ENCODE measurements at regions not wholly inside any gene's neighbourhood (a gene's known extent, or its start where the extent isn't known, plus 50 kb on each side); places are given as distances from the start of the nearest gene placed in this dataset.

DNA sequence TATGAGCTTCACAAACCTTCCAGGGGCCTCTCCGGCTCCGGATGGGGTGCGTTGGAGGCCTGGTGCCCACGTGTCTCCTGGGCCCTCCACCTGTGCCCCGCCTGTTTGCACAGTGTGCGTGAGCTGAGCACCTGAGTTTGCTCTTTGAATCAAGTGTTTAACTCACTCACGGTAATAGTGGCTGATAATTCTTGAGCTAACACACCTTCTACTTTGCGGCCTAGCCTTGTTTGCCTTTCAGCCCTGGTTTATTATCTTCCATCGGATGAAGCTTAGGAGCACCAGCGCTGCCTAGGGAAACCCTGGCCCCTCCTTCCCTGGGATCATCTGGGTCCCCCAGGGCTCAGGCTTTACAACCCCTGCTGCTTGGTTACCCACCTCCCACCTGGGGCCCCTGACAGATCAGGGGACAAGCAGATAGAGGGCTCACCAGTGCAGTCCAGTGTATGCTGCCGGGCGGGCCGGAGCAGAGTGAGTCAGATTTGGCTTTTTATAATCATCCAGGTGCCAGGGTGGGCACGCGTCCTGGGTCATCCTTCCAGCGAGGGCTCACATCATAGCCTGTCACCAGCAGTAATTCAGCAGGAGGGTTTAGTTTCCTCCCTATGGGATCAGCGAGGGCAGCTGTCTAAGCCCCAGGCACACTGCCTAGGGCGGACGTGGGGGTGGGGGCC is 62.8 kb upstream of the RFLNA start:
- TF ChIP-seq TARDBP (IDR thresholded peaks at IDR 0.05) (no peak), NFRKB (IDR thresholded peaks at IDR 0.05) (no peak), HDGF (IDR thresholded peaks at IDR 0.05; ENCODE audit: borderline replicate concordance) (no peak), FOXK2 (IDR thresholded peaks at IDR 0.05) (no peak), FOXM1 (IDR thresholded peaks at IDR 0.05; ENCODE audit: borderline replicate concordance) (no peak), FOXA1 (IDR thresholded peaks at IDR 0.05) (no peak), LEF1 (IDR thresholded peaks at IDR 0.05; ENCODE audit: borderline replicate concordance) (no peak), ARNT (IDR thresholded peaks at IDR 0.05) (no peak), L3MBTL2 (conservative IDR thresholded peaks at IDR 0.05) (no peak), CTBP1 (IDR thresholded peaks at IDR 0.05; ENCODE audit: borderline replicate concordance) (no peak), ZNF384 (IDR thresholded peaks at IDR 0.05) (no peak), ELF4 (IDR thresholded peaks at IDR 0.05) (no peak), SUZ12 (IDR thresholded peaks at IDR 0.05) (no peak), BHLHE40 (IDR thresholded peaks at IDR 0.05; ENCODE audit: borderline replicate concordance) (no peak), SP1 (IDR thresholded peaks at IDR 0.05) (no peak)
- TF ChIP-seq, protein P1, sequence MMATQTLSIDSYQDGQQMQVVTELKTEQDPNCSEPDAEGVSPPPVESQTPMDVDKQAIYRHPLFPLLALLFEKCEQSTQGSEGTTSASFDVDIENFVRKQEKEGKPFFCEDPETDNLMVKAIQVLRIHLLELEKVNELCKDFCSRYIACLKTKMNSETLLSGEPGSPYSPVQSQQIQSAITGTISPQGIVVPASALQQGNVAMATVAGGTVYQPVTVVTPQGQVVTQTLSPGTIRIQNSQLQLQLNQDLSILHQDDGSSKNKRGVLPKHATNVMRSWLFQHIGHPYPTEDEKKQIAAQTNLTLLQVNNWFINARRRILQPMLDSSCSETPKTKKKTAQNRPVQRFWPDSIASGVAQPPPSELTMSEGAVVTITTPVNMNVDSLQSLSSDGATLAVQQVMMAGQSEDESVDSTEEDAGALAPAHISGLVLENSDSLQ (IDR thresholded peaks at IDR 0.05), result no peak
- DNase-seq (ENCODE audit: extremely low spot score), result no peak
- CTCF ChIA-PET, result interaction anchor here (0.6 kb wide), 1 partner anchor 100 kb away, joined by 6 read pairs; no protein-coding TSS in a partner anchor
- POLR2A ChIA-PET, result no interaction called here

DNA sequence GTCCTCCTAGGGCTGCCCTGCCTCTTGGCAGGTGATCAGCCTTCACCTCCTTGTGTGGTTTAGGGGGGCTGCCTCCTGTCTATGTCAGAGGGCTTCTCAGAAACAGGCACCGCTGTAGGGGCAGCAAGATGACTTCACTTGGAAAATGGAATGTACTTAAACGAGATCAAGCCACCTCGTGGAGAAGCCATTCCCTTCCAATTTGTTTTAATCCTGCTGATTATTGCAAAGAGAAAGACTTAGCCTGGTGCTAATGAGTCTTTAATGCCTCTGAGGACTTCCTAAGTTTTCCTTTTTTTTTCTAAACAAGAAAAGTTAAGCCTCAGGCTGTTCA is 62.3 kb upstream of the RFLNA start:
- ChIA-PET CTCF (interaction anchor here (0.6 kb wide), 1 partner anchor 100 kb away, joined by 6 read pairs; no protein-coding TSS in a partner anchor), POLR2A (no interaction called here)
- TF ChIP-seq HDGF (IDR thresholded peaks at IDR 0.05; ENCODE audit: borderline replicate concordance), result no peak
- no peak for TF ChIP-seq ELF4 (IDR thresholded peaks at IDR 0.05)
- TF ChIP-seq SUZ12 (IDR thresholded peaks at IDR 0.05), result no peak
- no peak for TF ChIP-seq FOXK2 (IDR thresholded peaks at IDR 0.05)
- TF ChIP-seq BHLHE40 (IDR thresholded peaks at IDR 0.05; ENCODE audit: borderline replicate concordance), result no peak
- no peak for TF ChIP-seq NFRKB (IDR thresholded peaks at IDR 0.05)
- no peak for TF ChIP-seq ARNT (IDR thresholded peaks at IDR 0.05)
- TF ChIP-seq CTBP1 (IDR thresholded peaks at IDR 0.05; ENCODE audit: borderline replicate concordance), result no peak
- no peak for TF ChIP-seq TARDBP (IDR thresholded peaks at IDR 0.05)
- no peak for TF ChIP-seq FOXM1 (IDR thresholded peaks at IDR 0.05; ENCODE audit: borderline replicate concordance)
- TF ChIP-seq FOXA1 (IDR thresholded peaks at IDR 0.05), result no peak
- no peak for TF ChIP-seq LEF1 (IDR thresholded peaks at IDR 0.05; ENCODE audit: borderline replicate concordance)
- TF ChIP-seq L3MBTL2 (conservative IDR thresholded peaks at IDR 0.05), result no peak
- no peak for TF ChIP-seq ZNF384 (IDR thresholded peaks at IDR 0.05)
- TF ChIP-seq, protein P1 (IDR thresholded peaks at IDR 0.05), result no peak
- TF ChIP-seq SP1 (IDR thresholded peaks at IDR 0.05), result no peak
- DNase-seq (ENCODE audit: extremely low spot score), result no peak

DNA sequence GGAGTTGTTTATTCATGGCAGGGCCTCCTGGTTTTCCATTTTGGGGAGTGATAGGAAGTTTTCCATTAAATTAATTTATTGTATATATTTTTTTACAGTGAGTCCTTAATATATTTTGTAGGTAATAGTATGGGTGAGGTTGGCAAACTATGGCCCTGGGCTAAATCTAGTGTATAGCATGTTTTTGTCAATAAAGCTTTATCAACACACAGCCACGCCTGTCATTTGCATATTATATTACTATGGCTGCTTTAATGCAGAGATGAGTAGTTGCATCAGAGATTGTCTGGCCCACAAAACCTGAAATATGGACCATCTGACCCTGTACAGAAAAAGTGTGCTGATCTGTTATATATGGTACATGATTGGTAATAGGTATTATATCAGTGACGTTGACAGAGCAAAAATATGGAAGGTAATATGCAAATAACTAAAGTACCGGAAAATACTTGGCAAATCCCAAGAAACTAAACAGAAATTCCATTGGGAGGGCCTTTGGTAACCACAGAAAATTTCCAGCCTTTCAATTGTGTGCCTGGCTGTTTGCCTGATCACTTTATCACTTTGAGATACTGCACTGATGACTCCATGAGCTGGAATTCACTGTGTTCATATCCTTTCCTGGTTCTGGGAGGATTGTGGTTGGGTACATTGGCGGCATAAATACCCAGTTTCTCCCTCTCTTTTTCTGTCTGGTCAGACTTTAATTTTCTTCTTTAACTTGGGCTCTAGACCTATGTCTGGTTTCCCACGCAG is 61.7 kb upstream of the RFLNA start:
- TF ChIP-seq L3MBTL2 (conservative IDR thresholded peaks at IDR 0.05) (no peak), CTBP1 (IDR thresholded peaks at IDR 0.05; ENCODE audit: borderline replicate concordance) (no peak), FOXK2 (IDR thresholded peaks at IDR 0.05) (no peak), FOXM1 (IDR thresholded peaks at IDR 0.05; ENCODE audit: borderline replicate concordance) (no peak), NFRKB (IDR thresholded peaks at IDR 0.05) (no peak), ZNF384 (IDR thresholded peaks at IDR 0.05) (no peak), FOXA1 (IDR thresholded peaks at IDR 0.05) (no peak), SUZ12 (IDR thresholded peaks at IDR 0.05) (no peak)
- TF ChIP-seq, protein P1 (IDR thresholded peaks at IDR 0.05), result no peak
- DNase-seq (ENCODE audit: extremely low spot score), result no peak
- ChIA-PET POLR2A (no interaction called here), CTCF (interaction anchor here (0.7 kb wide), 1 partner anchor 197 kb away, joined by 3 read pairs; no protein-coding TSS in a partner anchor)

DNA sequence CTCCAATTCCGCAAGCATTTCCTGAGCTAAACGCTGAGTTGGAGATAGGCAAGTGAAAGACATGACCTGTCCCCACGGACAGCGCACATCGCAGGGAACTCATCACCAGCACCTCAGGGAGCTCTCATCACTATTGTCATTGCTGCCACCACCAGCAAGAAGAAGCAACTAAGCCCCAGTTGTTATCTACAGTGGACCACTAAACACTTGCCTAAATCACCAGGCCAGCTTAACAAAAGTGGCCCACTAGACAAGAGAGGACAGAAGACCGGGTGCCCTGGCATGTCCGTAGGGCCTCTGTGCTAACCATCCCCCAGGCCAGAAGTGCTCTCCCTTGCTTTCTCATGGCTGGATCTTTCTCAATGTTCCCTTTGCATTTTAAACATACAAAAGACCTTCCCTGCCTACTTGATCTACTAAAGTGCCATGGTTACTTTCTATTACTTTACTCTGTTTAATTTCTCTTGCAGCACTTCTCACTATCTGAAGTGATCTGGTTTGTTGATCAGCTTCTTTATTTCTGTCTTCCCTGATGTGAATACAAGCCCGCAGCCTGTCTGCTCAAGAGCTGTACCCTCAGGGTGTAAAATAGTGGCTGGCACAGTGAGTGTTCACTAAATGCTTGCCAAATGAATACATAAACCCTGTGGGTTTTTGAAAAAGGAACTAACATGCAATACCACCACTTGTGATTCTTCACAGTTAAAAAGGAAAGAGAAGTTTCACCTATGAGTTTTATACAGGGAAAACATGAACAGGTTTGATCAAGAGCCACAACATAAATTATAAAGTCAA is 60.9 kb upstream of the RFLNA start:
- POLR2A ChIA-PET, result no interaction called here
- CTCF ChIA-PET, result interaction anchor here (0.7 kb wide), 1 partner anchor 198 kb away, joined by 3 read pairs; no protein-coding TSS in a partner anchor
- DNase-seq (ENCODE audit: extremely low spot score), result no peak
- no peak for TF ChIP-seq L3MBTL2 (conservative IDR thresholded peaks at IDR 0.05)
- TF ChIP-seq BHLHE40 (IDR thresholded peaks at IDR 0.05; ENCODE audit: borderline replicate concordance), result no peak
- no peak for TF ChIP-seq FOXA1 (IDR thresholded peaks at IDR 0.05)
- no peak for TF ChIP-seq SP1 (IDR thresholded peaks at IDR 0.05)
- TF ChIP-seq ARNT (IDR thresholded peaks at IDR 0.05), result no peak
- TF ChIP-seq ZNF384 (IDR thresholded peaks at IDR 0.05), result no peak
- TF ChIP-seq FOXM1 (IDR thresholded peaks at IDR 0.05; ENCODE audit: borderline replicate concordance), result no peak
- TF ChIP-seq ELF4 (IDR thresholded peaks at IDR 0.05), result no peak
- TF ChIP-seq CTBP1 (IDR thresholded peaks at IDR 0.05; ENCODE audit: borderline replicate concordance), result no peak
- TF ChIP-seq SUZ12 (IDR thresholded peaks at IDR 0.05), result no peak
- no peak for TF ChIP-seq FOXK2 (IDR thresholded peaks at IDR 0.05)

DNA sequence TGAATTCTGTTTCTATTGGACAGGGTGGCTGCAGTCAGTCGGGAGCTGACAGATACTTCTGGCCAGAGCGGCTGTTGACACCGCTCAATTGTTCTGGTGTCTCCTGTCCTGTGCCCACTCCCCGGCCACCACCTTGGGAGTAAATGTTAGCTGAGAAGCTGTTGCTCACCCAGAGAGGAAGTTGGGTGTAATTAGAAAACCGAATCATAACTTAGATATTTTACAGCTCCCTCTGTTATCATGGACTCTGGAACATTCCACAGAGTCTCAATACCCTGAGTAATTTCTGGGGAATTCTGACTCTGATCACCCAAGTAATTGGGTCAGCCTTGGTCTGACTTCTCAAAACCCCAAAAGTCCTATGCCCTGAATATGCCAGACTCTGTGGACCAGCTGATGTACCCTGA is 58.3 kb upstream of the RFLNA start:
- no peak for TF ChIP-seq CTBP1 (IDR thresholded peaks at IDR 0.05; ENCODE audit: borderline replicate concordance)
- TF ChIP-seq NFRKB (IDR thresholded peaks at IDR 0.05), result no peak
- TF ChIP-seq SP1 (IDR thresholded peaks at IDR 0.05), result no peak
- TF ChIP-seq HDGF (IDR thresholded peaks at IDR 0.05; ENCODE audit: borderline replicate concordance), result no peak
- no peak for TF ChIP-seq TARDBP (IDR thresholded peaks at IDR 0.05)
- no peak for TF ChIP-seq LEF1 (IDR thresholded peaks at IDR 0.05; ENCODE audit: borderline replicate concordance)
- ChIA-PET POLR2A (no interaction called here), CTCF (no interaction called here)
- DNase-seq (ENCODE audit: extremely low spot score), result no peak

Measured in HEK293T (cell line).